ENCODE measurements at regions not wholly inside any gene's neighbourhood (a gene's known extent, or its start where the extent isn't known, plus 50 kb on each side); places are given as distances from the start of the nearest gene placed in this dataset.

GRCh38 chr1:222283147-222283768 is 264.6 kb downstream of the HHIPL2 start:
- TF ChIP-seq POLR2AphosphoS5 (IDR thresholded peaks at IDR 0.05) (peak in 1 of 3 donors; percentile 6), CTCF (IDR thresholded peaks at IDR 0.05) (no peak), POLR2A (IDR thresholded peaks at IDR 0.05) (no peak), EP300 (IDR thresholded peaks at IDR 0.05; ENCODE audit: low read depth) (no peak)
